DMS79 treated with DMSO at 0.1 percent for 48 hours (cell line): ENCODE measurements at regions not wholly inside any gene's neighbourhood (a gene's known extent, or its start where the extent isn't known, plus 50 kb on each side); places are given as distances from the start of the nearest gene placed in this dataset.
"Not testable (repeated sequence)": the region's sequence is repeated elsewhere in the genome, so short reads cannot be mapped to it uniquely, and the experiment has no call there.

Experiments
- DNase-seq: peaks from one replicate; lab custom pipeline; 2025; lab: John Stamatoyannopoulos, UW

GRCh38 chr3:109656225-109656624, 318.9 kb upstream of the DPPA4 start:
- no peak for DNase-seq

- DNase-seq: no peak
Measured at GRCh38 chr3:109678600-109678999, 341.3 kb upstream of the DPPA4 start.

- no peak for DNase-seq
Measured at GRCh38 chr3:109679664-109680063, 342.3 kb upstream of the DPPA4 start.

GRCh38 chr3:109683746-109684145, 346.4 kb upstream of the DPPA4 start:
- no peak for DNase-seq

DNA sequence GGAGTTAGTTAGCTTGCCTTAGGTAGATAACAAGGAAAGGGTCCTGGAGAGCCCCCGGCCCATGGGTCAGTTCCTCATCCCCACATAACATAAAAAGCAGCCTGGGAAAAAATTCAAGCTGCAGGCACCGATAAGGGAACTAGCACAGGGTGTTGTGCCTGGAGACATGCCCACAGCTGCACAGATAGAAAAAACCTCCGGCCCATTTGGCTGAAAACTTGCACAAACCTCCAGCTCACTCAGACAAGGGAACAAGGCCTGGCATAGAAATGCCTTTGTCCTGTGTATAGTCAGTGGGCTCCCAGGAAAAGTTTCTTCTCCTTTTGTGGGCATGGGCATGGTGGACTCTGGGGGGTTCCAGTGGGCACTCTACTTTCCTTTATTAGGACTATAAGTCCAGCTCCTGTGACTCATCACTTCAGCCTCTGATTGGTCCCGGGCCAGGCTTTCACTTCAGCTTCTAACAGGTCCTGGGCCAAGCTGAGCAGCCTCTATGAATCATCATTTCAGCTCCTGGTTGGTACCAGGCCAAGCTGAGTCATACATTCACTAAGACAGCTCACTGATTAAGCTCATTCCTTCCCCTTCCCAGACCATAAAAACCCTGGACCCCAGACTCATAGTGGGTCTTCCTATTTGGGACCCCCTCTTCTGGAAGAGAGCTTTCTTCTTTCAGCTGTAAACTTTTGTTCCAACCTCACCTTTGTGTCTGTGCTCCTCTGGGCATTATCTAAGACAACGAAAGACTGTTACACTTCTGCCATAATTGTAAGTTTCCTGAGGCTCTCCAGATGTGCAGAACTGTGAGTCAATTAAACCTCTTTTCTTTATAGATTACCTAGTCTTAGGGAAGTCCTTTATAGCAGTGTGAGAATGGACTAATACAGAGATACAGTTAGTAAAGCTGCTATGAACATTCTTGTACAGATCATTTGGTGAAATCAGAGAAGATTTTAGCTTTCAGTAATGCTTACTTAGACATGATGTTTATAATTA, 348.0 kb upstream of the DPPA4 start:
- DNase-seq: no peak

DNA sequence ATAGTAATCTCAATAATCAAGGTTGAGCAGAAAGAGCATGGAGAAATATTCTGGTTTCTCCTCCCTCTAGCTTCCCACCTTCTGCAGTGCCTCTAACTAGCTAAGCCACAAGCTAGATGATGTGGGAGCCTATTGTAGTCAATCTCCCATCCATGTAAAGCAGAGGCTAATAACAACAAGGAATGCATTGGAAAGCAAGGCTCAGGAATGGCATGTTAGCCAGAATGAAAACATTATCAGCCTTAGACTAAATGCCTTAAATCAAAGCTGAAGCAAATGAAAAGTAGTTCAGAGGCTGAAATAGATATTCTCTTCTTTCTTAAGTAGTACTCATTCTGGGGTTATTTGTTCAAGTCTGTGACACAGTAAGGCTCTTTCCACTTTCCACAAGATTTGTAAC, 350.3 kb upstream of the DPPA4 start:
- DNase-seq: no peak

GRCh38 chr3:109696932-109697331, 359.6 kb upstream of the DPPA4 start:
- DNase-seq: no peak

DNA sequence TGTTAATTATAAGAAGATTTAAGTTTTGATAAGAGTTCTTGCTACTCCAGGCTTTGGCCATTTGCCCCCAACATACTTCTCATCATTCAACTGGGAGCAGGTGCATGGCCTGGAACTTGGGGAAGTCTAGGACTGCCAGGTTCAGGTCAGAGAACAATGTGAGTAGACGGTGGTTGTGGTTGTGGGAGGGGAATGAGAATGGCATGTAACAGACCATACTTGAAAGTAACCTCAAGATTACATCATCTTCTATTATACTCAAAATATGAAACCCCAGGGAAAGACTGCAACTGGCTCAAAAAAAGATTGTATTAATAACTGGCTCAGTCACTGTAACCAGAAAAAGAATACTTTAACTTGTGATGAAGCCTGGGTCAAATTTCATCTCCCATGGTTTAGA, 364.9 kb upstream of the DPPA4 start:
- no peak for DNase-seq

GRCh38 chr3:109702976-109703375, 365.6 kb upstream of the DPPA4 start:
- DNase-seq: no peak

- not testable (repeated sequence) for DNase-seq
Measured at GRCh38 chr3:109705133-109705532, 367.8 kb upstream of the DPPA4 start.

GRCh38 chr3:109707617-109708016, 370.3 kb upstream of the DPPA4 start:
- DNase-seq: no peak

DNA sequence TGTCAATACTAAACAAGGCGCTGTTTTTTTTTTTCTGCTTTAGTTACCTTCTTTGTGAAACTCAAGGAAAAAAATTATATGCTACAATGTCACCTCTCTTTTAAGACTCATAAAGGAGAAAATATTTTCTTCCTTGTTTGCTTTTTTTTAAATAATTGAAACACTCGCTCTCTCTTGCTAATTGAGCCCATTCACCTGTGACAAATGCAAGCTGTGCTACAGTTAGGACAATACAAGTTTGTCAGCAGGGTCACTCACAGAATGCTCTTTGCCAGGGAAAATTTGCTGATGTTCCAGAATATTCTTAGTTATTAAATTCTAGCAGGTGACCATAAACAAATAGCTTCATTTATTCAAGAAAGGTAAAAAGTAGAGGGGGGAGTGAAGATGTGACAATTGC, 375.9 kb upstream of the DPPA4 start:
- DNase-seq: no peak

- DNase-seq: no peak
Measured at GRCh38 chr3:109715707-109716106, 378.4 kb upstream of the DPPA4 start.

GRCh38 chr3:109718850-109719249, 381.5 kb upstream of the DPPA4 start:
- no peak for DNase-seq

DNA sequence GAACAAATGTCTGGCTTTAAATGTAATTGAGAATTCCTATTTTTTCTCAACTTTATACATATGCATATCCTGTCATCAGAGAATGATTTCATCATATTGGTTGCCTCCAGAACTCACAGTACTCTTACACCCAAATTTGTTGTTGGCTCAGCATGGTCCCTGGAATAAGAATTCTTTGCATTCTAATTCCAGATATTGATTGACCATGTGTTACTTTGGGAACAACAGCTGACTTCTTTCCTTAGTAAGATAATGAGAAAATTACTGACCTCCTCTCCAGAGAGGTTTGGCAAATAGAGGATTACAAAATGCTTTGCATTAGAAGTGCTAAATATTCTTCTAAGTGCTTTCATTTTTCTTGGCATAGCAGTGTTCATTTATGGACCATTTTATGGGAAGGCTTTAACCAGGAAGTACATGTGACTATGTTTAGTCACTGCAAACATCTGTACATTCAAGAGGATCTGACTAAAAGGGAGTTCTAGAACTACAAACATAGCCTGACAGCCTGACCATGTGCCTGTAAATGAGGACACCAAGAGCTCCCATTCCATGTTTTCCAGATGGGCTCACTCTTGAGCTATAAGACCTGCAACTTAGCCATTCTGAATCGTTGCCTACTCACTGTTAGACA, 391.6 kb upstream of the DPPA4 start:
- no peak for DNase-seq

GRCh38 chr3:109731639-109732473, 394.5 kb upstream of the DPPA4 start:
- no peak for DNase-seq

DNA sequence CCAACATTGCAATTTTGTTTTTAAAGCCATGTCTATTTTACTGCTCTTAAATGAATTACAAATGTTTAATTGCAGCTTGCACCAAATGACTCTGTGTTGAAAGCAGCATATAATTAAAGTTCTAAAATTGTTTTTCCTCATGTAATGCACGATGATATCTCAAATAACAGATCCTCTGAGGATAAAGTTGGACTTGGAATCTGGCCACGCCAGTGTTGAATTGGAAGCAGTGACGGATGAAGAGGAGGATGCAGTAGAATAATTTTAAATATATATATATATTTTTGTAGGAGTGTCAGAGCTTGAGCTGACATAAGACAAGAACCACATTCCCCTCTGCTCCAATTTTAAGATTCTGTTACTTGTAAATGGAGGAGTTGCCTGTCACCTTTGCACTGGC, 406.6 kb upstream of the DPPA4 start:
- DNase-seq: no peak

GRCh38 chr3:109772520-109772919, 435.2 kb upstream of the DPPA4 start:
- DNase-seq: no peak

DNA sequence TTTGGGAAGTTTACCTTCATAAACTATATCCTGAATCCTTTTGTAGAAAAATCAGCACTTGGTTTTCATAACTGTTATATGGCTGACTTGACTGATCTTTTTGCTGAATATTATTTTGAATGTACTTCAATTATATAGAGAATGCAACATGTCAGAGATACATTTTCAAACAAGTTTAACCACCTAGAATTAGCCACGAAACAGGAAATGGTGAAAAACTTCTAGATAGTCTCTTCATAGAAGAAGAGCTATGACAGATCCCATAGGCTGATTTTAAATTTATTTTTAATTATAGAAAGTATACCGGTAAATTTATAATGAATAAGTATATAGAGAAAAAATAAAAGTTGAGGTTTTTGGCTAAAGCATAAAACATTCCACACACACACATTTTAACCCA, 436.8 kb upstream of the DPPA4 start:
- DNase-seq: no peak

DNA sequence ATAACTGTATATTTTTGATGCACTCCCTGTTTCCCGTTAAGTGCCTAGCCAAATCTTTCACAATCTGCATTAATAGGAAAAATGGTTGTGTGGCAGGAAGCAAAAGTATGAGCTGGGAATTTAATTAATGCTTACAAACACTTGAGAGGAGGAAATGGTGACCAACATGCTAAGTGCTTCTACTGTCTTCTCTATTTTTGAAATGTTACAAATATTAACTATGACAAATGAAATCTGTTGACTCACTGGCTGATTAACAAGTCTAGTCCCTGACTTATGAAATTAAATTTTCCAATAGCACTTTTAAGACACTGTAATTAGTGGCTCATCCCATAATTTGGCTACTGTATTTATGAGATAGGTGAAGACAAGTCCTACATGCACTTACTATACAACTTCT, 446.9 kb upstream of the DPPA4 start:
- no peak for DNase-seq

GRCh38 chr3:109784852-109785631, 447.7 kb upstream of the DPPA4 start:
- no peak for DNase-seq

- no peak for DNase-seq
Measured at GRCh38 chr3:109803274-109803673, 465.9 kb upstream of the DPPA4 start.
